Nephron (organoid): ENCODE measurements at regions not wholly inside any gene's neighbourhood (a gene's known extent, or its start where the extent isn't known, plus 50 kb on each side); places are given as distances from the start of the nearest gene placed in this dataset.

Source experiments
- H3K27ac Mint-ChIP-seq, 3 experiments: 2 replicates each; pipeline ENCODE4 v1.8.0; 2020; ENCODE audit warnings: mixed read lengths in 3 of 3, mild to moderate bottlenecking in 2 of 3, moderate library complexity in 1 of 3
- H3K27me3 Mint-ChIP-seq: 2 replicates; pipeline ENCODE4 v1.8.0; 2021; ENCODE audit warnings: low read depth, mild to moderate bottlenecking, moderate library complexity, mixed read lengths
- H3K36me3 Mint-ChIP-seq: 2 replicates; pipeline ENCODE4 v1.8.0; 2020; ENCODE audit warnings: low read depth, mixed read lengths
- H3K4me1 Mint-ChIP-seq: 2 replicates; pipeline ENCODE4 v1.8.0; 2020; ENCODE audit warnings: mixed read lengths
- H3K4me3 Mint-ChIP-seq, 3 experiments: 2 replicates each; pipeline ENCODE4 v1.8.0; 2020; ENCODE audit warnings: mild to moderate bottlenecking in 3 of 3, mixed read lengths in 3 of 3, moderate library complexity in 2 of 3
- H3K9me3 Mint-ChIP-seq: 2 replicates; pipeline ENCODE4 v1.8.0; 2020; ENCODE audit warnings: mixed read lengths
- TF ChIP-seq, protein P1 (sequence below), 3 experiments: fragments of 200-600 bp; sonication (generic); IDR thresholded peaks; one replicate each; pipeline ENCODE4 v1.5.0; 2021; ENCODE audit warnings: antibody characterized with exemption in 3 of 3; ENCODE audit not compliant: unreplicated experiment in 3 of 3

DNA sequence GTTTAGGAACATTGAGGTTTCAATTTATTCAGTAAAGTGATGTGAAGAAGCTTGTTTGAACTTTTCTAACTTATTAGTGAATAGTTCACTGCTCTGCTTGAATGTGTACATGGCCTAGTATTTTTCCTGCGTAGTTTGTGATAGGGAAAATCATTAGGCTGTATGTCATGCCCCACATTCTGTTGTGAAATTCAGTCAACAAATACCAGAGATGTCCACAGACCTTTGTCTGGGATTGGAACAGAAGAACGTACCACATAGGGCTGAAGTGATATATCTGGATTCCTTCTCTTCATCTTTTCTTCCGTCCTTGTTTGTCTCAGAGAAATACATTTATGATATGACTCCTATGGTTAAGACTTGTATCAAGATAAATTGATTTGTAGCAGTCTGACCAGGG, 88.8 kb upstream of the PLS3 start:
- H3K36me3 Mint-ChIP-seq, result no peaks in the 10 kb centered on the region
- no peak overlapping the region for H3K27ac Mint-ChIP-seq
- H3K4me3 Mint-ChIP-seq, result no peak overlapping the region
- H3K9me3 Mint-ChIP-seq, result no peaks in the 10 kb centered on the region
- H3K27me3 Mint-ChIP-seq, result no peaks in the 10 kb centered on the region
- H3K4me1 Mint-ChIP-seq, result peaks cover 10% of the 10 kb centered on the region
- TF ChIP-seq, protein P1, sequence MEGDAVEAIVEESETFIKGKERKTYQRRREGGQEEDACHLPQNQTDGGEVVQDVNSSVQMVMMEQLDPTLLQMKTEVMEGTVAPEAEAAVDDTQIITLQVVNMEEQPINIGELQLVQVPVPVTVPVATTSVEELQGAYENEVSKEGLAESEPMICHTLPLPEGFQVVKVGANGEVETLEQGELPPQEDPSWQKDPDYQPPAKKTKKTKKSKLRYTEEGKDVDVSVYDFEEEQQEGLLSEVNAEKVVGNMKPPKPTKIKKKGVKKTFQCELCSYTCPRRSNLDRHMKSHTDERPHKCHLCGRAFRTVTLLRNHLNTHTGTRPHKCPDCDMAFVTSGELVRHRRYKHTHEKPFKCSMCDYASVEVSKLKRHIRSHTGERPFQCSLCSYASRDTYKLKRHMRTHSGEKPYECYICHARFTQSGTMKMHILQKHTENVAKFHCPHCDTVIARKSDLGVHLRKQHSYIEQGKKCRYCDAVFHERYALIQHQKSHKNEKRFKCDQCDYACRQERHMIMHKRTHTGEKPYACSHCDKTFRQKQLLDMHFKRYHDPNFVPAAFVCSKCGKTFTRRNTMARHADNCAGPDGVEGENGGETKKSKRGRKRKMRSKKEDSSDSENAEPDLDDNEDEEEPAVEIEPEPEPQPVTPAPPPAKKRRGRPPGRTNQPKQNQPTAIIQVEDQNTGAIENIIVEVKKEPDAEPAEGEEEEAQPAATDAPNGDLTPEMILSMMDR (IDR thresholded peaks at IDR 0.05; ENCODE audit: unreplicated experiment in 3 of 3), result no peak

DNA sequence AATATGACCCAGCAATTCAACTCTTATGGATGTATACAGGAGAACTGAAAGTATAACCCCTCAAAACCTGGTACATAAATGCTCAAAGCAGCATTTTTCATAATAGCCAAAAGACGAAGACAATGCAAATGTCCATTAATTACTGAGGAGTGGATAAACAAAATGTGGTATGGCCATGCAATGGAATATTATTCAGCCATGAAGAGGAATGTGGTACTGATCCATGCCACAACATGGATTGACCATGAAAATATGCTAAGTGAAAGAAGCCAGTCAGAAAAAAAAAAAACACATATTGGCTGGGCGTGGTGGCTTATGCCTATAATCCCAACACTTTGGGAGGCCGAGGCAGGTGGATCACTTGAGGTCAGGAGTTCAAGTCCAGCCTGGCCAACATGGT, 74.5 kb upstream of the PLS3 start:
- H3K4me3 Mint-ChIP-seq, result no peak overlapping the region
- H3K27me3 Mint-ChIP-seq, result no peaks in the 10 kb centered on the region
- no peaks in the 10 kb centered on the region for H3K36me3 Mint-ChIP-seq
- H3K27ac Mint-ChIP-seq, result no peak overlapping the region
- H3K4me1 Mint-ChIP-seq, result peaks cover 10% of the 10 kb centered on the region
- H3K9me3 Mint-ChIP-seq, result peaks cover 6% of the 10 kb centered on the region
- TF ChIP-seq, protein P1 (IDR thresholded peaks at IDR 0.05; ENCODE audit: unreplicated experiment in 3 of 3), result no peak

DNA sequence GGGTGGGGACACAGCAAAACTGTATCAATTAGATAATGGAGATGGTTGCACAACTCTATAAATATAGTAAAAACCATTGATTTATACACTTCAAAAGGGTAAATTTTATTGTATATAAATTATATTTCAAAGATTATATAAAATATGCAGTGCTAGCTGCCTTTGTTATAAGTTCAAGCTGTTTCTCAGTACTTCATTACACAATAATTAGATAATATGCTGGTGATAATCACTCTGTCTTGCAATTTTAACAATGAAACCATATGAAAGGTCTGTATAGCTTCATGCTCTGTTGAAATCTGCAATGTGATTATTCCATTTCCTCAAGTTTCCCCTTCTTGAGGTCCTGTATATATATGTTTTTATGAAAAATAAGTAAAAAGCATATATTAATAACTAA, 73.4 kb upstream of the PLS3 start:
- no peak overlapping the region for H3K4me3 Mint-ChIP-seq
- H3K9me3 Mint-ChIP-seq, result peaks cover 6% of the 10 kb centered on the region
- TF ChIP-seq, protein P1 (IDR thresholded peaks at IDR 0.05; ENCODE audit: unreplicated experiment in 3 of 3), result no peak
- peaks cover 21% of the 10 kb centered on the region for H3K4me1 Mint-ChIP-seq
- H3K36me3 Mint-ChIP-seq, result no peaks in the 10 kb centered on the region
- H3K27ac Mint-ChIP-seq, result no peak overlapping the region
- H3K27me3 Mint-ChIP-seq, result no peaks in the 10 kb centered on the region

DNA sequence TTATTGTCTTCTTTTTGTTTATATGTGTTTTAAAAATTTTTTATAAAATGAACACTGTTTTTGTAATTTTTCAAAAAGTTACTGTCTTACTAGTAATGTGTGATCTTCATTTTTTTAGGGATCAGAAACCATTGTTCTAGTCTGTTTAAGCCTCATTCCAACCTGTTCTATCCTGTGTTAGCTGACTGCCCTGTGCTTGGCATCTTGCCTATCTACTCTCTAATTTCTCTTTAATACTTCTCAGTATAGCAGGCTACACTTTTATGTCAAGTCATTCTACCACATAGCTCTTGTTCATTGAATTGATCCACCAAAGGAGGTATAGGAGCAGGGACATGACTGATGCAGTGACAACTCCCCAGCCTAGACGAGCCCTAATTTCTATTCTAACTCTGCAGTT, 70.2 kb upstream of the PLS3 start:
- Mint-ChIP-seq H3K36me3 (no peaks in the 10 kb centered on the region), H3K9me3 (peaks cover 3% of the 10 kb centered on the region), H3K27me3 (peaks cover 3% of the 10 kb centered on the region), H3K4me3 (no peak overlapping the region), H3K27ac (peak overlapping the region in 2 of 3 experiments; percentile 79 to 92), H3K4me1 (peaks cover 41% of the 10 kb centered on the region)
- TF ChIP-seq, protein P1 (IDR thresholded peaks at IDR 0.05; ENCODE audit: unreplicated experiment in 3 of 3), result no peak

DNA sequence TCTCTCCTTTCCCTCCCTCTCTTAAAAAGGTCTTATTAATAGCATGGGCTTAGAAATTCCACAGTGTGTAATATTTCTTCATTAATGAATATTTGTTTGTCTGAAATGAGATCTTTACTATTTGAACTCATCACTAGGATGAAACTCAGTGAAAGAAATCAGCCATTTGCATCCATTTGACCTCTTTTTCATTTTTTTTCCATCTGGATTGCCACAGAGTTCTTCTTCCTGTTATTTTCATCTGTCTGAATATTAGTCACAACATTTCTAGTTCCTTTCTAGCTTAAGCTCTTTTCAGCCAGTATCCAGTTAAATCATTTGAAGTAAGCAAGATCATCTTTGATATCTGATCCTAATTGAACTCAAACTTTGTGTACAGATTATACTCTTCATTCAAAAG, 69.2 kb upstream of the PLS3 start:
- H3K4me1 Mint-ChIP-seq, result peaks cover 44% of the 10 kb centered on the region
- peaks cover 4% of the 10 kb centered on the region for H3K27me3 Mint-ChIP-seq
- H3K27ac Mint-ChIP-seq, result peak overlapping the region; percentile 79 to 92 (median 80)
- TF ChIP-seq, protein P1 (IDR thresholded peaks at IDR 0.05; ENCODE audit: unreplicated experiment in 3 of 3), result no peak
- no peaks in the 10 kb centered on the region for H3K36me3 Mint-ChIP-seq
- peak overlapping the region in 1 of 3 experiments; percentile 17 for H3K4me3 Mint-ChIP-seq
- no peaks in the 10 kb centered on the region for H3K9me3 Mint-ChIP-seq

DNA sequence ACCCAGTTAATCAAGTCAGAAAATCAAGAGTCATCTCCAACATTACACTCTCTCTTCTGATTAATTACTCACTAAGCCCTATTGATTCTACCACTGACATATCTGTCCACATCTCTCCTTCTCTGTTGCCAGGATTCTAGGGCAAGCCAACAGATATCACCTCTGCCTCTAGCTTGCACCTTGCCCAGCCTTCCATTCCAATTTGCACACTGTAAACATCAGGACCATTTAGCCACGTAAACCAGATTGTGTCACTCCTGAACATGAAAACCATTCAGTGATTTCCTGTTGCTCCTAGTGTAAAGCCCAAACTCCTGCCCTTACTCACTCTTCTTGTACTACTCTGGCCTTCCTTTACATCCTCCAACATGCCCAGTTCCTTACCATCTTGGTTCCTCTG, 68.0 kb upstream of the PLS3 start:
- Mint-ChIP-seq H3K36me3 (no peaks in the 10 kb centered on the region), H3K4me1 (peaks cover 44% of the 10 kb centered on the region), H3K4me3 (peak overlapping the region in 2 of 3 experiments; percentile 13 to 63), H3K27ac (peak overlapping the region; percentile 43 to 92 (median 45)), H3K9me3 (no peaks in the 10 kb centered on the region), H3K27me3 (peaks cover 4% of the 10 kb centered on the region)
- TF ChIP-seq, protein P1 (IDR thresholded peaks at IDR 0.05; ENCODE audit: unreplicated experiment in 3 of 3), result no peak
